Loucy (cell line): ENCODE measurements at regions not wholly inside any gene's neighbourhood (a gene's known extent, or its start where the extent isn't known, plus 50 kb on each side); places are given as distances from the start of the nearest gene placed in this dataset.

ENCODE experiments used
- H2AFZ ChIP-seq: fragments of 200-600 bp; sonication (generic); 2 replicates; pipeline ENCODE4 v1.6.0; 2016; ENCODE audit warnings: antibody characterized with exemption, mild to moderate bottlenecking, low read length, moderate library complexity
- H3F3A ChIP-seq: fragments of 200-600 bp; 2 replicates; pipeline ENCODE4 v1.6.0; 2016; ENCODE audit warnings: antibody characterized with exemption, low read depth, mild to moderate bottlenecking
- H3K27me3 ChIP-seq: fragments of 200-600 bp; sonication (generic); 2 replicates; pipeline ENCODE4 v1.6.1; 2014; ENCODE audit warnings: low read length, mild to moderate bottlenecking; ENCODE audit not compliant: insufficient read depth, poor library complexity, severe bottlenecking
- H3K36me3 ChIP-seq: fragments of 200-600 bp; sonication (generic); 2 replicates; pipeline ENCODE4 v1.6.1; 2016; ENCODE audit warnings: low read length; ENCODE audit not compliant: insufficient read depth
- H3K4me1 ChIP-seq: fragments of 200-600 bp; sonication (generic); 2 replicates; pipeline ENCODE4 v1.5.1; 2014; ENCODE audit warnings: low read length, mild to moderate bottlenecking; ENCODE audit not compliant: insufficient read depth, poor library complexity, severe bottlenecking
- H3K4me2 ChIP-seq: fragments of 200-600 bp; sonication (generic); 2 replicates; pipeline ENCODE4 v1.6.0; 2014; ENCODE audit warnings: antibody characterized with exemption, low read length, low read depth, mild to moderate bottlenecking; ENCODE audit not compliant: poor library complexity, severe bottlenecking
- H3K4me3 ChIP-seq: fragments of 200-600 bp; sonication (generic); 2 replicates; pipeline ENCODE4 v1.5.1; 2014; ENCODE audit warnings: low read length, mild to moderate bottlenecking, mixed read lengths; ENCODE audit not compliant: poor library complexity, severe bottlenecking
- H3K79me2 ChIP-seq: fragments of 200-600 bp; sonication (generic); 2 replicates; pipeline ENCODE4 v1.6.1; 2014; ENCODE audit warnings: low read length; ENCODE audit not compliant: insufficient read depth
- H3K9ac ChIP-seq: fragments of 200-600 bp; sonication (generic); 2 replicates; pipeline ENCODE4 v1.6.0; 2014; ENCODE audit warnings: mild to moderate bottlenecking, low read depth, low read length, moderate library complexity; ENCODE audit not compliant: poor library complexity, severe bottlenecking
- H3K9me2 ChIP-seq: fragments of 200-600 bp; sonication (generic); replicated peaks from 2 replicates; pipeline ENCODE4 v1.6.1; 2016; ENCODE audit warnings: low read depth, low read length, mixed read lengths
- H3K9me3 ChIP-seq: fragments of 200-600 bp; sonication (generic); 2 replicates; pipeline ENCODE4 v1.6.1; 2014; ENCODE audit warnings: mild to moderate bottlenecking, antibody characterized with exemption, low read length, low read depth; ENCODE audit not compliant: insufficient read depth
- H4K20me1 ChIP-seq: fragments of 200-600 bp; sonication (generic); 2 replicates; pipeline ENCODE4 v1.6.0; 2014; ENCODE audit warnings: antibody characterized with exemption, low read length, mild to moderate bottlenecking; ENCODE audit not compliant: insufficient read depth, poor library complexity, severe bottlenecking
- CTCF ChIP-seq: fragments of 200-600 bp; sonication (generic); conservative IDR thresholded peaks from 2 replicates; pipeline ENCODE4 v1.5.1; 2014; ENCODE audit warnings: mild to moderate bottlenecking, antibody characterized with exemption, low read length
- EZH2phosphoT487 ChIP-seq: fragments of 200-600 bp; IDR thresholded peaks from 2 replicates; pipeline ENCODE4 v1.6.1; 2018; ENCODE audit warnings: antibody characterized with exemption, mild to moderate bottlenecking, moderate library complexity, borderline replicate concordance

GRCh38 chr3:166405465-166405864 is 568.2 kb upstream of the BCHE start:
- no peak overlapping the region for H2AFZ ChIP-seq
- no peaks in the 10 kb centered on the region for H4K20me1 ChIP-seq
- H3K9ac ChIP-seq = no peak overlapping the region
- no peak overlapping the region for H3K4me3 ChIP-seq
- no peaks in the 10 kb centered on the region for H3K4me1 ChIP-seq
- no peaks in the 10 kb centered on the region for H3K27me3 ChIP-seq
- no peaks in the 10 kb centered on the region for H3K36me3 ChIP-seq
- H3K79me2 ChIP-seq = no peaks in the 10 kb centered on the region
- no peaks in the 10 kb centered on the region for H3K9me2 ChIP-seq
- no peaks in the 10 kb centered on the region for H3K9me3 ChIP-seq
- no peak for TF ChIP-seq EZH2phosphoT487
- no peak for TF ChIP-seq CTCF
- H3F3A ChIP-seq = no peaks in the 10 kb centered on the region
- no peak overlapping the region for H3K4me2 ChIP-seq

GRCh38 chr3:166390303-166390702 is 553.1 kb upstream of the BCHE start:
- no peak overlapping the region for H3K4me2 ChIP-seq
- no peaks in the 10 kb centered on the region for H3K9me2 ChIP-seq
- no peak overlapping the region for H3K9ac ChIP-seq
- H2AFZ ChIP-seq = no peak overlapping the region
- no peaks in the 10 kb centered on the region for H3K79me2 ChIP-seq
- H3F3A ChIP-seq = no peaks in the 10 kb centered on the region
- no peaks in the 10 kb centered on the region for H3K27me3 ChIP-seq
- no peaks in the 10 kb centered on the region for H3K4me1 ChIP-seq
- H3K36me3 ChIP-seq = no peaks in the 10 kb centered on the region
- H4K20me1 ChIP-seq = no peaks in the 10 kb centered on the region
- TF ChIP-seq EZH2phosphoT487 (no peak), CTCF (no peak)
- H3K4me3 ChIP-seq = no peak overlapping the region
- H3K9me3 ChIP-seq = no peaks in the 10 kb centered on the region

- Histone ChIP-seq H3K4me3 (no peak overlapping the region), H3K4me1 (no peaks in the 10 kb centered on the region), H3K9ac (no peak overlapping the region), H4K20me1 (no peaks in the 10 kb centered on the region), H3K9me2 (no peaks in the 10 kb centered on the region), H3K4me2 (no peak overlapping the region), H3F3A (no peaks in the 10 kb centered on the region), H3K9me3 (no peaks in the 10 kb centered on the region), H3K36me3 (no peaks in the 10 kb centered on the region), H3K27me3 (no peaks in the 10 kb centered on the region), H2AFZ (no peak overlapping the region), H3K79me2 (no peaks in the 10 kb centered on the region)
- no peak for TF ChIP-seq CTCF
- no peak for TF ChIP-seq EZH2phosphoT487
These were observed 551.1 kb upstream of the BCHE start for GRCh38 chr3:166388321-166388720.
